H1 (cell line): ENCODE measurements at regions not wholly inside any gene's neighbourhood (a gene's known extent, or its start where the extent isn't known, plus 50 kb on each side); places are given as distances from the start of the nearest gene placed in this dataset.

Source experiments
- CTCF ChIA-PET: fragments of 300-600 bp; sonication (Branson Sonifier 250); formaldehyde crosslinking; loops from one replicate; lab custom pipeline; 2021; ENCODE audit not compliant: partially characterized antibody; lab: Charles Lee
- POLR2A ChIA-PET: fragments of 300-600 bp; sonication (Branson Sonifier 250); formaldehyde crosslinking; loops from one replicate; lab custom pipeline; 2021; ENCODE audit warnings: inconsistent platforms; ENCODE audit not compliant: partially characterized antibody; lab: Charles Lee
- DNase-seq, 2 experiments: peaks; one replicate each; pipeline versions ENCODE4 v3.0.0 to v3.0.0-alpha.2; 2010 to 2022; ENCODE audit warnings: low spot score in 2 of 2, low read depth in 1 of 2, mixed read lengths in 1 of 2
- FAIRE-seq: peaks from 2 replicates; lab custom pipeline; 2011; peaks lifted over from hg19 to GRCh38; lab: Jason Lieb, UNC
- H2AFZ ChIP-seq: 2 replicates; pipeline ENCODE4 v1.8.1; 2012; ENCODE audit warnings: low read length, inconsistent platforms
- H2AK5ac ChIP-seq: 2 replicates; pipeline ENCODE4 v1.6.1; 2013; ENCODE audit warnings: low read depth, low read length
- H2BK120ac ChIP-seq: replicated peaks from 2 replicates; pipeline ENCODE3; 2013; ENCODE audit warnings: low read depth, low read length, inconsistent platforms
- H2BK12ac ChIP-seq: 2 replicates; pipeline ENCODE4 v1.6.1; 2013; ENCODE audit warnings: low read depth, low read length
- H2BK15ac ChIP-seq: 2 replicates; pipeline ENCODE4 v1.6.1; 2013; ENCODE audit warnings: low read length
- H2BK20ac ChIP-seq: 2 replicates; pipeline ENCODE4 v1.6.1; 2013; ENCODE audit warnings: low read length
- H2BK5ac ChIP-seq: 2 replicates; pipeline ENCODE4 v1.6.1; 2013; ENCODE audit warnings: low read depth, low read length
- H3K14ac ChIP-seq: 2 replicates; pipeline ENCODE4 v1.6.1; 2013; ENCODE audit warnings: inconsistent platforms; ENCODE audit not compliant: insufficient read length
- H3K18ac ChIP-seq: 2 replicates; pipeline ENCODE4 v1.6.1; 2013; ENCODE audit warnings: low read length; ENCODE audit errors: extremely low read depth
- H3K23ac ChIP-seq: 2 replicates; pipeline ENCODE4 v1.6.1; 2013; ENCODE audit warnings: inconsistent platforms; ENCODE audit not compliant: insufficient read length
- H3K23me2 ChIP-seq: 2 replicates; pipeline ENCODE4 v1.6.1; 2013; ENCODE audit warnings: low read depth, low read length
- H3K27ac ChIP-seq: 2 replicates; pipeline ENCODE4 v1.6.1; 2011; ENCODE audit warnings: low read depth, low read length, inconsistent platforms
- H3K27me3 ChIP-seq, 4 experiments: replicated peaks in 1 of 4; 1 replicate in 1 of 4; 2 replicates in 3 of 4; pipeline versions ENCODE4 v1.6.1 to v1.8.1; 2011 to 2013; ENCODE audit warnings: low read length in 3 of 4, mild to moderate bottlenecking in 3 of 4, inconsistent platforms in 2 of 4, mixed read lengths in 2 of 4, moderate library complexity in 1 of 4; ENCODE audit not compliant: control insufficient read depth in 3 of 4, insufficient read depth in 3 of 4; ENCODE audit errors: extremely low read depth in 1 of 4
- H3K36me3 ChIP-seq, 4 experiments: 2 replicates each; pipeline versions ENCODE4 v1.6.1 to v1.8.1; 2011 to 2013; ENCODE audit warnings: mild to moderate bottlenecking in 4 of 4, low read length in 3 of 4, moderate library complexity in 2 of 4, control low read depth in 1 of 4, inconsistent platforms in 1 of 4; ENCODE audit not compliant: insufficient read depth in 4 of 4, control insufficient read depth in 2 of 4
- H3K4ac ChIP-seq: replicated peaks from 2 replicates; pipeline ENCODE3; 2013; ENCODE audit warnings: low read length, low read depth, mixed read lengths, inconsistent platforms; ENCODE audit not compliant: insufficient read length
- H3K4me1 ChIP-seq, 4 experiments: replicated peaks in 1 of 4; 1 replicate in 1 of 4; 2 replicates in 3 of 4; pipeline versions ENCODE4 v1.6.1 to v1.8.1; 2011 to 2013; ENCODE audit warnings: low read length in 3 of 4, inconsistent platforms in 2 of 4, mixed read lengths in 1 of 4; ENCODE audit not compliant: insufficient read depth in 4 of 4, control insufficient read depth in 3 of 4
- H3K4me2 ChIP-seq, 2 experiments: 2 replicates each; pipeline versions ENCODE4 v1.6.1 to v1.8.1; 2011 to 2013; ENCODE audit warnings: low read depth in 2 of 2, low read length in 2 of 2, control low read depth in 1 of 2, inconsistent platforms in 1 of 2, mild to moderate bottlenecking in 1 of 2; ENCODE audit not compliant: insufficient read depth in 1 of 2
- H3K4me3 ChIP-seq, 4 experiments: fragments of 200-600, 300-600 bp in 1 of 4; sonication (generic), shearing (Covaris generic), sonication (Bioruptor Twin) in 1 of 4; 2 replicates each; pipeline versions ENCODE4 v1.5.1 to v1.8.1; 2011 to 2016; ENCODE audit warnings: low read length in 4 of 4, low read depth in 3 of 4, control low read depth in 2 of 4, inconsistent platforms in 2 of 4, mild to moderate bottlenecking in 2 of 4, mixed read lengths in 1 of 4, moderate library complexity in 1 of 4; ENCODE audit not compliant: insufficient read depth in 2 of 4; ENCODE audit errors: extremely low read depth in 1 of 4
- H3K56ac ChIP-seq: replicated peaks from 2 replicates; pipeline ENCODE3; 2013; ENCODE audit warnings: low read depth, mild to moderate bottlenecking, mixed read lengths, low read length, inconsistent platforms; ENCODE audit not compliant: insufficient read length
- H3K79me1 ChIP-seq: 2 replicates; pipeline ENCODE4 v1.6.1; 2013; ENCODE audit warnings: low read depth, low read length, control low read depth
- H3K79me2 ChIP-seq, 2 experiments: 2 replicates each; pipeline versions ENCODE4 v1.6.1 to v1.8.1; 2012 to 2013; ENCODE audit warnings: low read length in 2 of 2, mild to moderate bottlenecking in 2 of 2, inconsistent platforms in 1 of 2; ENCODE audit not compliant: insufficient read depth in 2 of 2, control insufficient read depth in 1 of 2
- H3K9ac ChIP-seq, 4 experiments: replicated peaks in 1 of 4; 1 replicate in 1 of 4; 2 replicates in 3 of 4; pipeline versions ENCODE4 v1.6.1 to v1.8.1; 2011 to 2013; ENCODE audit warnings: low read depth in 3 of 4, low read length in 3 of 4, control low read depth in 2 of 4, mild to moderate bottlenecking in 2 of 4, moderate library complexity in 2 of 4, inconsistent platforms in 1 of 4; ENCODE audit errors: extremely low read depth in 1 of 4
- H3K9me3 ChIP-seq, 2 experiments: 2 replicates each; pipeline versions ENCODE4 v1.6.1 to v1.8.1; 2012 to 2013; ENCODE audit warnings: mild to moderate bottlenecking in 2 of 2, moderate library complexity in 2 of 2, control low read depth in 1 of 2, inconsistent platforms in 1 of 2, low read depth in 1 of 2, low read length in 1 of 2, mixed read lengths in 1 of 2; ENCODE audit not compliant: insufficient read depth in 2 of 2
- H4K20me1 ChIP-seq, 2 experiments: replicated peaks in 1 of 2; 2 replicates each; pipeline versions ENCODE3 to v1.8.1; 2011 to 2013; ENCODE audit warnings: inconsistent platforms in 2 of 2, low read length in 2 of 2, mild to moderate bottlenecking in 1 of 2; ENCODE audit not compliant: insufficient read depth in 2 of 2, control insufficient read depth in 1 of 2
- H4K5ac ChIP-seq: 2 replicates; pipeline ENCODE4 v1.6.1; 2013; ENCODE audit warnings: low read length, low read depth, mixed read lengths, inconsistent platforms; ENCODE audit not compliant: insufficient read length
- H4K8ac ChIP-seq: 2 replicates; pipeline ENCODE4 v1.8.0; 2013; ENCODE audit warnings: mild to moderate bottlenecking, moderate library complexity, low read length, inconsistent platforms; ENCODE audit not compliant: insufficient read depth; ENCODE audit errors: extremely low read depth
- H4K91ac ChIP-seq: replicated peaks from 2 replicates; pipeline ENCODE3; 2013; ENCODE audit warnings: low read length, mixed read lengths, inconsistent platforms; ENCODE audit not compliant: insufficient read length
- CBX8 ChIP-seq: fragments of 300-800, 300-1000 bp; sonication (generic); IDR thresholded peaks from 2 replicates; pipeline ENCODE4 v1.7.1; 2016; ENCODE audit warnings: low read depth, low read length, borderline replicate concordance
- E2F6 ChIP-seq: IDR thresholded peaks from 2 replicates; pipeline ENCODE4 v1.6.1; 2012; ENCODE audit warnings: inconsistent platforms
- EZH2 ChIP-seq: fragments of 200-600 bp; sonication (generic); IDR thresholded peaks from 2 replicates; pipeline ENCODE4 v1.7.1; 2012; ENCODE audit warnings: low read depth, mild to moderate bottlenecking, moderate library complexity, low read length, inconsistent platforms; ENCODE audit not compliant: severe bottlenecking
- GABPA ChIP-seq: IDR thresholded peaks from 2 replicates; pipeline ENCODE4 v1.6.1; 2011; ENCODE audit warnings: mild to moderate bottlenecking, low read length, moderate library complexity, borderline replicate concordance; ENCODE audit not compliant: insufficient read depth
- NRF1 ChIP-seq: IDR thresholded peaks from 2 replicates; pipeline ENCODE4 v1.6.1; 2011; ENCODE audit warnings: mild to moderate bottlenecking, low read depth, low read length, improper control_type of control experiment
- WGBS, 2 experiments: shearing (Covaris generic) in 1 of 2; methylation state at CpG; one replicate each; pipeline versions ENCODE4 v1.1.6 to v1.1.7; 2013 to 2015; ENCODE audit warnings: low lambda C conversion rate in 2 of 2, mixed read lengths in 2 of 2, inconsistent platforms in 1 of 2, low coverage in 1 of 2, missing lambda C conversion rate in 1 of 2; ENCODE audit not compliant: insufficient replicate concordance in 2 of 2, insufficient coverage in 1 of 2, insufficient read length in 1 of 2; ENCODE audit errors: extremely low coverage in 1 of 2, missing lambda C conversion rate in 1 of 2; 5-methylcytosine and 5-hydroxymethylcytosine counted together

- no peak overlapping the region for H3K4ac ChIP-seq
- DNase-seq, result no peak
- TF ChIP-seq GABPA (no peak), E2F6 (no peak), CBX8 (no peak), NRF1 (no peak), EZH2 (no peak)
- no peak overlapping the region for H4K8ac ChIP-seq
- no peak overlapping the region for H2AFZ ChIP-seq
- no peak overlapping the region for H3K56ac ChIP-seq
- no peak overlapping the region for H2BK120ac ChIP-seq
- H2BK15ac ChIP-seq, result no peak overlapping the region
- H3K36me3 ChIP-seq, result no peaks in the 10 kb centered on the region
- no peak overlapping the region for H4K5ac ChIP-seq
- POLR2A ChIA-PET, result no interaction called here
- no peak overlapping the region for H3K4me2 ChIP-seq
- H3K23me2 ChIP-seq, result no peaks in the 10 kb centered on the region
- no peaks in the 10 kb centered on the region for H3K79me2 ChIP-seq
- H3K27me3 ChIP-seq, result no peaks in the 10 kb centered on the region
- no peak overlapping the region for H3K14ac ChIP-seq
- H3K9me3 ChIP-seq, result no peaks in the 10 kb centered on the region
- H4K91ac ChIP-seq, result no peak overlapping the region
- H3K4me3 ChIP-seq, result no peak overlapping the region
- H4K20me1 ChIP-seq, result no peaks in the 10 kb centered on the region
- FAIRE-seq, result no peak
- H3K9ac ChIP-seq, result no peak overlapping the region
- CTCF ChIA-PET, result interaction anchor here (1.1 to 1.5 kb wide), 2 partner anchors 10 to 135 kb away, joined by 3 read pairs; no protein-coding TSS in a partner anchor
- H2BK5ac ChIP-seq, result no peak overlapping the region
- no peak overlapping the region for H2BK12ac ChIP-seq
- no peak overlapping the region for H3K23ac ChIP-seq
- no peak overlapping the region for H3K18ac ChIP-seq
- H3K79me1 ChIP-seq, result no peaks in the 10 kb centered on the region
- H2BK20ac ChIP-seq, result no peak overlapping the region
- H3K27ac ChIP-seq, result no peak overlapping the region
- no peaks in the 10 kb centered on the region for H3K4me1 ChIP-seq
- no peak overlapping the region for H2AK5ac ChIP-seq
- WGBS, 2 experiments, result 100% methylated on average over 3 of the region's 3 CpGs; no CpG with 5 or more reads in 1 of the 2 experiments
Measured at GRCh38 chr4:85233516-85233915, 241.4 kb upstream of the ARHGAP24 start.
